WTC11 (cell line): ENCODE measurements at regions not wholly inside any gene's neighbourhood (a gene's known extent, or its start where the extent isn't known, plus 50 kb on each side); places are given as distances from the start of the nearest gene placed in this dataset.

Experiments used
- AR ChIP-seq: fragments of 250-450 bp; sonication (Bioruptor Pico); IDR thresholded peaks from 2 replicates; pipeline ENCODE4 v1.9.0; 2021; ENCODE audit warnings: mild to moderate bottlenecking
- ATF3 ChIP-seq: sonication (generic); formaldehyde crosslinking; conservative IDR thresholded peaks from 2 replicates; pipeline ENCODE4 v1.8.1; 2022; ENCODE audit warnings: mild to moderate bottlenecking, missing genetic modification reagents
- ESRRA ChIP-seq: sonication (generic); formaldehyde crosslinking; IDR thresholded peaks from 2 replicates; pipeline ENCODE4 v1.8.1; 2022; ENCODE audit warnings: mild to moderate bottlenecking, missing genetic modification reagents, borderline replicate concordance
- KAT7 ChIP-seq: sonication (generic); formaldehyde crosslinking; IDR thresholded peaks from 2 replicates; pipeline ENCODE4 v1.8.1; 2023; ENCODE audit warnings: missing genetic modification reagents, mild to moderate bottlenecking, borderline replicate concordance
- NR3C1 ChIP-seq: sonication (generic); formaldehyde crosslinking; conservative IDR thresholded peaks from 2 replicates; pipeline ENCODE4 v1.8.1; 2023; ENCODE audit warnings: low read depth, mild to moderate bottlenecking, missing genetic modification reagents
- SMAD3 ChIP-seq: sonication (generic); formaldehyde crosslinking; IDR thresholded peaks from 2 replicates; pipeline ENCODE4 v1.8.0; 2022; ENCODE audit warnings: missing genetic modification reagents, mild to moderate bottlenecking, borderline replicate concordance
- USF2 ChIP-seq: sonication (generic); formaldehyde crosslinking; IDR thresholded peaks from 2 replicates; pipeline ENCODE4 v1.8.1; 2023; ENCODE audit warnings: mild to moderate bottlenecking, missing genetic modification reagents, moderate library complexity
- ZBTB43 ChIP-seq: sonication (generic); formaldehyde crosslinking; IDR thresholded peaks from 2 replicates; pipeline ENCODE4 v1.8.1; 2023; ENCODE audit warnings: mild to moderate bottlenecking, missing genetic modification reagents
- TF ChIP-seq, protein P1 (sequence below): fragments of 200-600 bp; IDR thresholded peaks from 2 replicates; pipeline ENCODE4 v1.8.0; 2022; ENCODE audit warnings: antibody characterized with exemption
- TF ChIP-seq, protein P2 (sequence below): sonication (generic); formaldehyde crosslinking; IDR thresholded peaks from 2 replicates; pipeline ENCODE4 v1.8.0; 2022; ENCODE audit warnings: mild to moderate bottlenecking, missing genetic modification reagents
- TF ChIP-seq, protein P3 (sequence below): sonication (generic); formaldehyde crosslinking; IDR thresholded peaks from 2 replicates; pipeline ENCODE4 v1.8.0; 2022; ENCODE audit warnings: mild to moderate bottlenecking, missing genetic modification reagents

GRCh38 chr6:151716526-151716932, 91.0 kb upstream of the ESR1 start:
- TF ChIP-seq NR3C1 (no peak), ATF3 (no peak), SMAD3 (no peak), ZBTB43 (CRISPR knock-in tag) (no peak), AR (CRISPR knock-in tag) (no peak), USF2 (CRISPR knock-in tag) (no peak), KAT7 (CRISPR knock-in tag) (no peak), ESRRA (no peak)
- TF ChIP-seq, protein P1, sequence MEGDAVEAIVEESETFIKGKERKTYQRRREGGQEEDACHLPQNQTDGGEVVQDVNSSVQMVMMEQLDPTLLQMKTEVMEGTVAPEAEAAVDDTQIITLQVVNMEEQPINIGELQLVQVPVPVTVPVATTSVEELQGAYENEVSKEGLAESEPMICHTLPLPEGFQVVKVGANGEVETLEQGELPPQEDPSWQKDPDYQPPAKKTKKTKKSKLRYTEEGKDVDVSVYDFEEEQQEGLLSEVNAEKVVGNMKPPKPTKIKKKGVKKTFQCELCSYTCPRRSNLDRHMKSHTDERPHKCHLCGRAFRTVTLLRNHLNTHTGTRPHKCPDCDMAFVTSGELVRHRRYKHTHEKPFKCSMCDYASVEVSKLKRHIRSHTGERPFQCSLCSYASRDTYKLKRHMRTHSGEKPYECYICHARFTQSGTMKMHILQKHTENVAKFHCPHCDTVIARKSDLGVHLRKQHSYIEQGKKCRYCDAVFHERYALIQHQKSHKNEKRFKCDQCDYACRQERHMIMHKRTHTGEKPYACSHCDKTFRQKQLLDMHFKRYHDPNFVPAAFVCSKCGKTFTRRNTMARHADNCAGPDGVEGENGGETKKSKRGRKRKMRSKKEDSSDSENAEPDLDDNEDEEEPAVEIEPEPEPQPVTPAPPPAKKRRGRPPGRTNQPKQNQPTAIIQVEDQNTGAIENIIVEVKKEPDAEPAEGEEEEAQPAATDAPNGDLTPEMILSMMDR, result no peak
- TF ChIP-seq, protein P2, sequence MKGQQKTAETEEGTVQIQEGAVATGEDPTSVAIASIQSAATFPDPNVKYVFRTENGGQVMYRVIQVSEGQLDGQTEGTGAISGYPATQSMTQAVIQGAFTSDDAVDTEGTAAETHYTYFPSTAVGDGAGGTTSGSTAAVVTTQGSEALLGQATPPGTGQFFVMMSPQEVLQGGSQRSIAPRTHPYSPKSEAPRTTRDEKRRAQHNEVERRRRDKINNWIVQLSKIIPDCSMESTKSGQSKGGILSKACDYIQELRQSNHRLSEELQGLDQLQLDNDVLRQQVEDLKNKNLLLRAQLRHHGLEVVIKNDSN, result no peak
- TF ChIP-seq, protein P3, sequence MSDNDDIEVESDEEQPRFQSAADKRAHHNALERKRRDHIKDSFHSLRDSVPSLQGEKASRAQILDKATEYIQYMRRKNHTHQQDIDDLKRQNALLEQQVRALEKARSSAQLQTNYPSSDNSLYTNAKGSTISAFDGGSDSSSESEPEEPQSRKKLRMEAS (CRISPR knock-in tag), result no peak
